Gastrocnemius medialis (tissue), 4 donors: ENCODE measurements at regions not wholly inside any gene's neighbourhood (a gene's known extent, or its start where the extent isn't known, plus 50 kb on each side); places are given as distances from the start of the nearest gene placed in this dataset.

Experiments
- ATAC-seq, 2 donors: fragments of 150-250 bp; one replicate each; pipeline ENCODE4 v1.9.1; 2016
- DNase-seq, 2 donors: peaks; one replicate each; pipeline ENCODE4 v3.0.0-alpha.2; 2019
- H3K27ac ChIP-seq, 4 donors: fragments of 200-600 bp; sonication (generic); 1 replicate in 1 of 4; 2 replicates in 3 of 4; pipeline ENCODE4 v1.5.1; 2016 to 2018; ENCODE audit warnings: mild to moderate bottlenecking in 2 of 4, moderate library complexity in 1 of 4
- H3K27me3 ChIP-seq, 3 donors: fragments of 200-600 bp; sonication (generic) in 2 of 3; 1 replicate in 1 of 3; 2 replicates in 2 of 3; pipeline versions ENCODE4 v1.5.1 to v1.6.0; 2016 to 2019; ENCODE audit warnings: mild to moderate bottlenecking in 1 of 3, moderate library complexity in 1 of 3
- H3K36me3 ChIP-seq, 2 donors: fragments of 200-600 bp; sonication (generic) in 1 of 2; one replicate each; pipeline ENCODE4 v1.5.1; 2017 to 2018
- H3K4me1 ChIP-seq, 2 donors: fragments of 200-600 bp; sonication (generic) in 1 of 2; one replicate each; pipeline ENCODE4 v1.5.1; 2016 to 2017; ENCODE audit warnings: mild to moderate bottlenecking in 2 of 2
- H3K4me3 ChIP-seq, 4 donors: fragments of 200-600 bp; sonication (generic) in 3 of 4; 1 replicate in 1 of 4; 2 replicates in 3 of 4; pipeline ENCODE4 v1.5.1; 2016 to 2019; ENCODE audit warnings: mild to moderate bottlenecking in 2 of 4
- H3K9me3 ChIP-seq, 3 donors: fragments of 200-600 bp; sonication (generic) in 2 of 3; 1 replicate in 1 of 3; 2 replicates in 2 of 3; pipeline ENCODE4 v1.5.1; 2016 to 2019
- POLR2A ChIP-seq, 2 donors: fragments of 450-650 bp; IDR thresholded peaks; one replicate each; pipeline ENCODE4 v1.6.1; 2017; ENCODE audit warnings: antibody characterized with exemption in 2 of 2, mild to moderate bottlenecking in 2 of 2, moderate library complexity in 2 of 2
- in situ Hi-C, 4 donors: fragments of 200-750 bp; cut with MboI; loops; one replicate each; pipeline versions ENCODE4 v1.15.0 to v1.8.0; 2017; ENCODE audit warnings: low sequenced_read_pairs in 4 of 4
- intact Hi-C: fragments of 100-400 bp; cut with DNase I; formaldehyde crosslinking; loops from one replicate; pipeline ENCODE4 v1.15.1; 2023; ENCODE audit warnings: low total_unique reads
- TF ChIP-seq, protein P1 (sequence below), 5 experiments: fragments of 450-650 bp in 3 of 5; fragments of 200-600 bp in 2 of 5; sonication (generic) in 2 of 5; IDR thresholded peaks in 4 of 5; conservative IDR thresholded peaks in 1 of 5; 1 replicate in 4 of 5; 2 replicates in 1 of 5; pipeline ENCODE4 v1.5.1; 2016 to 2019; ENCODE audit warnings: antibody characterized with exemption in 5 of 5, mild to moderate bottlenecking in 3 of 5, moderate library complexity in 3 of 5

- H3K27ac ChIP-seq: no peak overlapping the region
- H3K36me3 ChIP-seq: no peaks in the 10 kb centered on the region
- no peaks in the 10 kb centered on the region for H3K4me1 ChIP-seq
- TF ChIP-seq, protein P1, sequence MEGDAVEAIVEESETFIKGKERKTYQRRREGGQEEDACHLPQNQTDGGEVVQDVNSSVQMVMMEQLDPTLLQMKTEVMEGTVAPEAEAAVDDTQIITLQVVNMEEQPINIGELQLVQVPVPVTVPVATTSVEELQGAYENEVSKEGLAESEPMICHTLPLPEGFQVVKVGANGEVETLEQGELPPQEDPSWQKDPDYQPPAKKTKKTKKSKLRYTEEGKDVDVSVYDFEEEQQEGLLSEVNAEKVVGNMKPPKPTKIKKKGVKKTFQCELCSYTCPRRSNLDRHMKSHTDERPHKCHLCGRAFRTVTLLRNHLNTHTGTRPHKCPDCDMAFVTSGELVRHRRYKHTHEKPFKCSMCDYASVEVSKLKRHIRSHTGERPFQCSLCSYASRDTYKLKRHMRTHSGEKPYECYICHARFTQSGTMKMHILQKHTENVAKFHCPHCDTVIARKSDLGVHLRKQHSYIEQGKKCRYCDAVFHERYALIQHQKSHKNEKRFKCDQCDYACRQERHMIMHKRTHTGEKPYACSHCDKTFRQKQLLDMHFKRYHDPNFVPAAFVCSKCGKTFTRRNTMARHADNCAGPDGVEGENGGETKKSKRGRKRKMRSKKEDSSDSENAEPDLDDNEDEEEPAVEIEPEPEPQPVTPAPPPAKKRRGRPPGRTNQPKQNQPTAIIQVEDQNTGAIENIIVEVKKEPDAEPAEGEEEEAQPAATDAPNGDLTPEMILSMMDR (IDR thresholded peaks at IDR 0.05 in 4 of 5, conservative IDR thresholded peaks at IDR 0.05 in 1 of 5): no peak
- H3K27me3 ChIP-seq: no peaks in the 10 kb centered on the region
- no peak overlapping the region for H3K4me3 ChIP-seq
- DNase-seq (no peak), ATAC-seq (no peak)
- in situ Hi-C loops: no loop called here
- H3K9me3 ChIP-seq: no peaks in the 10 kb centered on the region
- intact Hi-C loops: no loop called here
These were observed 1028.8 kb upstream of the IGFBP7 start for GRCh38 chr4:58138786-58139668.

- Histone ChIP-seq H3K4me3 (no peak overlapping the region), H3K4me1 (no peaks in the 10 kb centered on the region), H3K9me3 (no peaks in the 10 kb centered on the region), H3K27ac (no peak overlapping the region), H3K36me3 (no peaks in the 10 kb centered on the region), H3K27me3 (no peaks in the 10 kb centered on the region)
- DNase-seq (no peak), ATAC-seq (no peak)
- intact Hi-C loops (no loop called here), in situ Hi-C loops (no loop called here)
- no peak for TF ChIP-seq POLR2A (IDR thresholded peaks at IDR 0.05)
- TF ChIP-seq, protein P1 (IDR thresholded peaks at IDR 0.05 in 4 of 5, conservative IDR thresholded peaks at IDR 0.05 in 1 of 5): no peak
These were observed 1026.4 kb upstream of the IGFBP7 start for GRCh38 chr4:58136604-58137003.

DNA sequence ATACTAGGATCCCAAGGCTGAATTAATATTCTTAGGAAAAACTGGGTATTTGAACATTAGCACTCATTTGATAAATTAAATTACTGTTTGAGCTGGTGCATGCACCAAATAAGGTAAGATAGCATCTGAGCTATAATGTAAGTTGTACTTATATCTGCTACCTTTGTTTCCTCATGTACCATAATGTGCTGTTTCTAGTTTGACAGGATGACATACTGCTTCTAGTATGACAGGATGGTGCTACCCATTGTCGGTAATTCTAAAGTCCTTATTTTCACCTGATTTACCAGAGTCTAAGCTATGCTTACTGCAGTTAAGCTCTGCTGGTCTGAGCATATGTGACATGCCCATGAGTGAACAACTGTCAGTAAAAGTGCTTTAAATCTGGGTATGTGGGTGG, 1017.5 kb upstream of the IGFBP7 start:
- intact Hi-C loops (no loop called here), in situ Hi-C loops (no loop called here)
- ATAC-seq: no peak
- Histone ChIP-seq H3K4me3 (no peak overlapping the region), H3K4me1 (no peaks in the 10 kb centered on the region), H3K9me3 (no peaks in the 10 kb centered on the region), H3K27me3 (no peaks in the 10 kb centered on the region), H3K27ac (no peak overlapping the region), H3K36me3 (no peaks in the 10 kb centered on the region)
- TF ChIP-seq, protein P1 (IDR thresholded peaks at IDR 0.05 in 4 of 5, conservative IDR thresholded peaks at IDR 0.05 in 1 of 5): no peak
- no peak for TF ChIP-seq POLR2A (IDR thresholded peaks at IDR 0.05)
- DNase-seq: no peak

- no peak for TF ChIP-seq POLR2A (IDR thresholded peaks at IDR 0.05)
- TF ChIP-seq, protein P1 (IDR thresholded peaks at IDR 0.05 in 4 of 5, conservative IDR thresholded peaks at IDR 0.05 in 1 of 5): no peak
- Histone ChIP-seq H3K36me3 (no peaks in the 10 kb centered on the region), H3K4me1 (no peaks in the 10 kb centered on the region), H3K27ac (no peak overlapping the region), H3K4me3 (no peak overlapping the region), H3K27me3 (no peaks in the 10 kb centered on the region), H3K9me3 (no peaks in the 10 kb centered on the region)
- no peak for ATAC-seq
- no peak for DNase-seq
- in situ Hi-C loops: no loop called here
- intact Hi-C loops: no loop called here
These were observed 1009.1 kb upstream of the IGFBP7 start for GRCh38 chr4:58119298-58119697.
